Psoas muscle (tissue), 7 donors: ENCODE measurements at regions not wholly inside any gene's neighbourhood (a gene's known extent, or its start where the extent isn't known, plus 50 kb on each side); places are given as distances from the start of the nearest gene placed in this dataset.

ENCODE experiments used
- ATAC-seq, 4 donors: fragments of 200-7000 bp; cut with Tn5 transposase; one replicate each; pipeline ENCODE4 v1.9.1; 2020; ENCODE audit warnings: moderate library complexity in 3 of 4, mild to moderate bottlenecking in 2 of 4
- DNase-seq, 2 donors: peaks; one replicate each; pipeline ENCODE4 v3.0.0-alpha.2; 2020
- H3K27ac ChIP-seq: fragments of 200-600 bp; one replicate; pipeline ENCODE4 v1.8.0; 2022
- H3K27me3 ChIP-seq, 3 donors: fragments of 200-600 bp in 1 of 3; one replicate each; pipeline versions ENCODE4 v1.6.1 to v1.8.0; 2013 to 2022; ENCODE audit warnings: low read length in 2 of 3, mild to moderate bottlenecking in 2 of 3, moderate library complexity in 1 of 3; ENCODE audit not compliant: insufficient read depth in 3 of 3
- H3K36me3 ChIP-seq, 2 donors: fragments of 200-600 bp in 1 of 2; one replicate each; pipeline versions ENCODE4 v1.6.1 to v1.8.0; 2013 to 2022; ENCODE audit warnings: low read depth in 1 of 2, mild to moderate bottlenecking in 1 of 2, moderate library complexity in 1 of 2; ENCODE audit not compliant: insufficient read depth in 1 of 2
- H3K4me1 ChIP-seq: fragments of 200-600 bp; one replicate; pipeline ENCODE4 v1.8.0; 2022
- H3K4me3 ChIP-seq: fragments of 200-600 bp; one replicate; pipeline ENCODE4 v1.8.0; 2022; ENCODE audit warnings: mild to moderate bottlenecking
- H3K9me3 ChIP-seq: fragments of 200-600 bp; one replicate; pipeline ENCODE4 v1.8.0; 2022
- CTCF ChIP-seq: fragments of 200-600 bp; IDR thresholded peaks from one replicate; pipeline ENCODE4 v1.8.0; 2022; ENCODE audit warnings: antibody characterized with exemption
- WGBS, 3 donors: extraction: QIAGEN DNeasy Blood & Tissue Kit; methylation state at CpG; one replicate each; pipeline versions ENCODE4 v1.1.6 to v1.1.7; 2013; 5-methylcytosine and 5-hydroxymethylcytosine counted together
- intact Hi-C, 2 donors: fragments of 100-400 bp; cut with DNase I; formaldehyde crosslinking; loops; one replicate each; pipeline versions ENCODE4 v1.11.0 to v1.14.2; 2022
- donor health status: healthy with polysubstance abuse.
- donor health status: DM: no; HTN: no; CAD: no; lungs with moderate emphysema.
- donor health status: Bipolar disorder and iron deficiency.
- donor health status: healthy.
- donor health status: DM: yes; HTN: yes; CAD: no.
- donor health status: DM: no; HTN: no; CAD: no.
- donor health status: DM: yes; HTN: yes; CAD: no.

DNA sequence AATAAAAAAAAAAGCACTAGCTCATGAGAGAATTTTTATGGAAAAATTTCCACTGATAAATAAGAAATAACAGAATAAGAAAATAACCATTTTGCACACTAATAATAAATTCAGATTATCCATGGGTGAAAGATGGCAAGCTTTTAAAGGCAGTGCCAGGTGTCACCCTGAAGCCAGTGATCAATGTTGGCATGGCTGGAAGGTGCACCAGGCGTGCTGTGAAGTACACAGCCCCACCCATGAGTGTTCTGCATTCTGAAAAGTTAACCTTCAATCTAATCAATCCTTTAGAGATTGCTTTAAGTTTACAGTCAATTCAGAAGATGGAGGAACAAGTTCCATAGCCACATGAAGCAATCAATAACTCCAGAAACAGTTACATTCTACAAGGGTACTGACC, 284.4 kb downstream of the C6orf118 start:
- no peak for TF ChIP-seq CTCF
- H3K9me3 ChIP-seq, result peaks cover 5% of the 10 kb centered on the region
- H3K4me1 ChIP-seq, result no peaks in the 10 kb centered on the region
- H3K27ac ChIP-seq, result no peak overlapping the region
- no peak overlapping the region for H3K4me3 ChIP-seq
- intact Hi-C loops, result no loop called here
- no peaks in the 10 kb centered on the region for H3K27me3 ChIP-seq
- 50 to 61% (median 59%) methylated on average over 1 of the region's 1 CpG for WGBS, 3 donors
- no peaks in the 10 kb centered on the region for H3K36me3 ChIP-seq
- no peak for DNase-seq
- ATAC-seq, result no peak

- no peak for TF ChIP-seq CTCF
- DNase-seq, result no peak
- Histone ChIP-seq H3K4me3 (no peak overlapping the region), H3K4me1 (no peaks in the 10 kb centered on the region), H3K9me3 (no peaks in the 10 kb centered on the region), H3K36me3 (no peaks in the 10 kb centered on the region), H3K27ac (no peak overlapping the region), H3K27me3 (no peaks in the 10 kb centered on the region)
- intact Hi-C loops, result no loop called here
- ATAC-seq, result no peak
- 74 to 80% (median 79%) methylated on average over 2 of the region's 2 CpGs for WGBS, 3 donors
These were observed 289.7 kb downstream of the C6orf118 start for GRCh38 chr6:165019681-165020080.

GRCh38 chr6:165015676-165016075, 293.7 kb downstream of the C6orf118 start:
- H3K4me1 ChIP-seq, result no peaks in the 10 kb centered on the region
- no peaks in the 10 kb centered on the region for H3K9me3 ChIP-seq
- ATAC-seq (no peak), DNase-seq (no peak)
- no peaks in the 10 kb centered on the region for H3K36me3 ChIP-seq
- intact Hi-C loops, result no loop called here
- no peak overlapping the region for H3K27ac ChIP-seq
- TF ChIP-seq CTCF, result no peak
- H3K27me3 ChIP-seq, result no peaks in the 10 kb centered on the region
- no peak overlapping the region for H3K4me3 ChIP-seq

DNA sequence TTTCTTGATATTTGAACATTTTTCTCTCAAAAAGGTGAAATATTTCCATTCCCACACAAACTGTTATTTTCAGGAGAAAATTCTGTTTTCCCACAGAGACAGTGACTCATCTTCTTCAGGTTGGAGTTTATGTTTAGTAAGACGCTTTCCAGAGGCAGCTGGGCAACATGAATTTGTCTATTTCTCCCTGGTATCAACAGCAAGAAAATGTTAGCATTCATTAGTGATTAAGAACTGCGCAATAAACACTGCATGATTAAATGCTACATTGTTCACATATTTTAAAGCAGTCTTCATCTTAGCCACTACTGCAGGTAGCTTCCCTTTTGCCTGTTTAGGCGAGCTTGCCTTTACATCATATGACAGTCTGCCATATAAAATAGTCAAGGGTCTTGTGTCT, 295.7 kb downstream of the C6orf118 start:
- DNase-seq (no peak), ATAC-seq (no peak)
- Histone ChIP-seq H3K4me1 (no peaks in the 10 kb centered on the region), H3K36me3 (no peaks in the 10 kb centered on the region), H3K4me3 (no peak overlapping the region), H3K9me3 (no peaks in the 10 kb centered on the region), H3K27me3 (no peaks in the 10 kb centered on the region), H3K27ac (no peak overlapping the region)
- intact Hi-C loops, result no loop called here
- TF ChIP-seq CTCF, result no peak
- 82 to 87% (median 84%) methylated on average over 3 of the region's 3 CpGs for WGBS, 3 donors

GRCh38 chr6:165012183-165012582, 297.2 kb downstream of the C6orf118 start:
- H3K27ac ChIP-seq, result no peak overlapping the region
- H3K36me3 ChIP-seq, result no peaks in the 10 kb centered on the region
- WGBS, 3 donors, result 71 to 82% (median 80%) methylated on average over 4 of the region's 4 CpGs
- H3K4me3 ChIP-seq, result no peak overlapping the region
- H3K4me1 ChIP-seq, result no peaks in the 10 kb centered on the region
- no peak for TF ChIP-seq CTCF
- intact Hi-C loops, result no loop called here
- ATAC-seq, result no peak
- DNase-seq, result no peak
- H3K27me3 ChIP-seq, result no peaks in the 10 kb centered on the region
- no peaks in the 10 kb centered on the region for H3K9me3 ChIP-seq
